Ishikawa (cell line): ENCODE measurements at regions not wholly inside any gene's neighbourhood (a gene's known extent, or its start where the extent isn't known, plus 50 kb on each side); places are given as distances from the start of the nearest gene placed in this dataset.

Experiments used
- CEBPB ChIP-seq: IDR thresholded peaks from 2 replicates; pipeline ENCODE4 v1.6.1; 2012
- CREB1 ChIP-seq: IDR thresholded peaks from 2 replicates; pipeline ENCODE4 v1.6.1; 2012; ENCODE audit warnings: low read depth
- EGR1 ChIP-seq: IDR thresholded peaks from 2 replicates; pipeline ENCODE4 v1.6.1; 2012
- EP300 ChIP-seq: IDR thresholded peaks from 2 replicates; pipeline ENCODE4 v1.6.1; 2012; ENCODE audit warnings: borderline replicate concordance
- FOXM1 ChIP-seq: IDR thresholded peaks from 2 replicates; pipeline ENCODE4 v1.6.1; 2012; ENCODE audit warnings: low read depth, borderline replicate concordance
- MAX ChIP-seq: IDR thresholded peaks from 2 replicates; pipeline ENCODE4 v1.6.1; 2012
- NFIC ChIP-seq: IDR thresholded peaks from 2 replicates; pipeline ENCODE4 v1.6.1; 2012
- RAD21 ChIP-seq: IDR thresholded peaks from 2 replicates; pipeline ENCODE4 v1.6.1; 2012; ENCODE audit warnings: low read depth
- REST ChIP-seq: IDR thresholded peaks from 2 replicates; pipeline ENCODE4 v1.6.1; 2012; ENCODE audit warnings: low read depth, mild to moderate bottlenecking
- TAF1 ChIP-seq: IDR thresholded peaks from 2 replicates; pipeline ENCODE4 v1.6.1; 2012; ENCODE audit warnings: low read depth, mild to moderate bottlenecking
- TCF12 ChIP-seq: IDR thresholded peaks from 2 replicates; pipeline ENCODE4 v1.6.1; 2012; ENCODE audit warnings: low read depth
- TEAD4 ChIP-seq: IDR thresholded peaks from 2 replicates; pipeline ENCODE4 v1.6.1; 2012
- USF1 ChIP-seq: IDR thresholded peaks from 2 replicates; pipeline ENCODE4 v1.6.1; 2012
- YY1 ChIP-seq: IDR thresholded peaks from 2 replicates; pipeline ENCODE4 v1.6.1; 2012; ENCODE audit warnings: low read depth
- ZBTB7A ChIP-seq: IDR thresholded peaks from 2 replicates; pipeline ENCODE4 v1.6.1; 2012; ENCODE audit warnings: low read depth

DNA sequence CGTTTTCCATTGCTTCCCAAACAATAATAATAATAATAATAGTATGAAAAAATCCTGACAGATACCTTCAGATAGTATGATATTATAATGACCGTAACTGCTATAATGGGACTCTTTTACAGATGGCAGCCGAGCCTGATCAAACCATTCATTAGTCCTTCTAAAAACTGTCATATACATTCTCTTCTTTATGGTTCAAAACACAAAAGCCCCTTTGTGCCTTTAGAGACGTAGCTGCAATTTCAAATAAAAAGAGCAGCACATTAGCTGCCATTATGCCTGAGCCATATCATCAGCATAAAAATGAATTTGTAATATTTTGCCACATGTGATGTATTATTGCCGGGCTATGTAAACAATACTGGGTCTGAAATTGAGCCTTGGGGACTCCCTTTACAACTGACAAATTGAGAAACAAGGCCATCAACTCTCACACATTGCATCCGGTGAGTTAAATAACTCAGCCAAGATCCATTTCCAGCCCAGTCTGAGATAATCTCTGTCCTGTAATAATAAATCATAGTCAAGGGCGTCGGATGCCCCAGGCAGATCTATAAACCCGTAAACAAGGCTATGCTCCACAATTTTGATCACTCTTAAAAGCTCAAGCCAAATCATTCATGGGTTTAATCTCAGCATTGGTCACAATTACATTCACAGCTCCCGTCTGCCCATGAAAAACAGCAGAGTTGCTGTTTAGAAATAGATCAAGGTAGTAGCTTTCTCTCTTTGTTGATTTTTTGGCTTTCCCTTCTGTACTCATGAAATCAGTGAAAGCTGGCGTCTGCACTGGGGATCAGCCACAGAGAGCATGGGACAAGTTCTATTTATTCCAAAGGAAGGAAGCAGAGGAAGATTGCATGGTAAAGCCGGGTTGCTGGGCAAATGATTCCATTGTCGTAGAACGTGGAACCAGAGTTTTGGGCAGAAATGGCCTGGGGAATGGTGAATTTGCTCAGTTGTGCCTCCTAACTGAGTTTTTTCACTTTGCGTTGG lies 150.1 kb upstream of the BMPER start:
- TF ChIP-seq EGR1 (no peak), MAX (no peak)

DNA sequence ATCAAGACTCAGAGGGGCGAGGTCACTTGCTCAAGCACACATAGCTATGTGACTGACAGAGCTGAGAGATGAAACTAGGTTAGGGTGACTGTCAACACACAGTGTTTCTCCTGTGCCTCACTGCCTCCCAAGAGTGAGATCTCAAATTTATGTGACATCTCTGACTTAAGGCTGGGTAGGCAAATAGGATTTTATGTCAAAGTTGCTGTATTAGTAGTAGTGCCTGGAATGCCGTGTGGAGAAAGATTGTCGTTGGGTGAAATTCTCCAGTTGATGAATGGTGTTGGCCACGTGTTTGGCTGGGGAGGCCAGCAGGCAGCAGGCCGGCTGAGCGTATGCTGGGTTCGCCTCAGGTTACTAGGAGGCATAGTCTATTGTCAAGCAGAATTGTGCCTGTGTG lies 148.3 kb upstream of the BMPER start:
- no peak for TF ChIP-seq YY1
- no peak for TF ChIP-seq USF1
- TF ChIP-seq EGR1 = no peak
- TF ChIP-seq FOXM1 = no peak
- TF ChIP-seq REST = no peak
- TF ChIP-seq ZBTB7A = no peak
- no peak for TF ChIP-seq TAF1
- TF ChIP-seq RAD21 = no peak
- TF ChIP-seq NFIC = no peak
- TF ChIP-seq TCF12 = no peak
- TF ChIP-seq EP300 = no peak
- TF ChIP-seq CREB1 = no peak
- no peak for TF ChIP-seq TEAD4
- no peak for TF ChIP-seq CEBPB
- no peak for TF ChIP-seq MAX

GRCh38 chr7:33757563-33758165 lies 147.7 kb upstream of the BMPER start:
- TF ChIP-seq NFIC (no peak), FOXM1 (no peak), TCF12 (no peak), RAD21 (peak; percentile 46)

DNA sequence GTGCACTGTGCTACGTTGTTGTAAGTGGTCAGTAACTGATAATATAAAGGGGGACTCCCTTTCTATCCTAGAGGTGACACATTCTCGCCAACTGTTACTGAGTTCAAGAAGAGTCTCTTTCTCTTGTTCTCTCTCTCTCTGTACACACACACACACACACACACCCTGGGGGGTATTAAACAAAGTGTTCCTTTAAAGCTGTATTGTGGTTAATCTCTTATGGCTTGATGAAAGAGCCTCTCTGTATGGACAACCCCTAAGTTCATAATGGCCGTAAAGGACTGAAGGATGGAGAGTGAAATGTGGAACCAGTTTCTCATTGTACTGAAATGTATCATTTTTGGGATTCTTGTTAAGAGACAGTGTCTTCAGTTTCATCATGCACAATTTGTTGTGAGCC lies 145.2 kb upstream of the BMPER start:
- TF ChIP-seq YY1 (no peak), EGR1 (no peak), TAF1 (no peak), ZBTB7A (no peak), TEAD4 (no peak), TCF12 (no peak), CREB1 (no peak), MAX (no peak), CEBPB (no peak), USF1 (no peak), NFIC (no peak), EP300 (no peak), RAD21 (no peak), REST (no peak), FOXM1 (no peak)

DNA sequence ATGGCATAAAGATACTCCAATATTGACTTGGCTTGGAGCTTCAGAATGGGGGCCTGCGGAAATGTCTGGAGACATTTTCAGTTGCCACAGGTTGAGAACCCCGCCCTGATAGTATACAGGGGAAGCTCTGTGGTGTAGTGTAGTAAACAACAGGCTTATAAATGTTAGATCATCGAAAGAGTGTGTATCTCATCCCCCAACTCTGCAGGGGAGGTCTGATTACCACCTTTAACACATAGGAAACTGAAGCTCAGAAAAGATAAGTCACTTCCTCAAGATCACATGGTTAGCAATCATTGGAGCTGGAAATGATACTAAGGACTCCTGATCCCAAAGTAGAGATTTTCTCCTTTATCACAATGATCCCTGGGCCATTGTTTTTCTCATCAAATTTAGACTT lies 144.5 kb upstream of the BMPER start:
- TF ChIP-seq ZBTB7A (no peak), USF1 (no peak), TAF1 (no peak), MAX (no peak), CREB1 (no peak), EP300 (no peak), FOXM1 (no peak), CEBPB (no peak)
